GM10266 (cell line): ENCODE measurements at regions not wholly inside any gene's neighbourhood (a gene's known extent, or its start where the extent isn't known, plus 50 kb on each side); places are given as distances from the start of the nearest gene placed in this dataset.
"Not testable (repeated sequence)": the region's sequence is repeated elsewhere in the genome, so short reads cannot be mapped to it uniquely, and the experiment has no call there.

Experiments
- DNase-seq: peaks from one replicate; pipeline ENCODE4 v3.0.0; 2012; ENCODE audit errors: extremely low spot score
- CTCF ChIP-seq: IDR thresholded peaks from 2 replicates; pipeline ENCODE4 v1.5.1; 2012; ENCODE audit warnings: mild to moderate bottlenecking, low read depth; ENCODE audit not compliant: control insufficient read depth, insufficient read depth; ENCODE audit errors: missing control alignments

- DNase-seq, result no peak
These were observed 75.7 kb upstream of the JARID2 start for GRCh38 chr6:15170126-15170525.

GRCh38 chr6:15171026-15171425, 74.8 kb upstream of the JARID2 start:
- no peak for TF ChIP-seq CTCF
- no peak for DNase-seq

More at GRCh38 chr6:15170126-15170525, 75.7 kb upstream of the JARID2 start:
- no peak for TF ChIP-seq CTCF

- no peak for DNase-seq
- TF ChIP-seq CTCF, result no peak
These were observed 69.0 kb upstream of the JARID2 start for GRCh38 chr6:15176816-15177370.

- TF ChIP-seq CTCF, result no peak
These were observed 61.9 kb upstream of the JARID2 start for GRCh38 chr6:15183979-15184378.

GRCh38 chr6:15184441-15184861, 61.4 kb upstream of the JARID2 start:
- no peak for TF ChIP-seq CTCF

More at GRCh38 chr6:15183979-15184378, 61.9 kb upstream of the JARID2 start:
- DNase-seq, result no peak

GRCh38 chr6:15185111-15185510, 60.8 kb upstream of the JARID2 start:
- DNase-seq, result not testable (repeated sequence)

More at GRCh38 chr6:15184441-15184861, 61.4 kb upstream of the JARID2 start:
- DNase-seq, result peak; percentile 61

- not testable (repeated sequence) for DNase-seq
These were observed 52.4 kb upstream of the JARID2 start for GRCh38 chr6:15193451-15193850.

GRCh38 chr6:15194453-15194852, 51.4 kb upstream of the JARID2 start:
- no peak for TF ChIP-seq CTCF
- no peak for DNase-seq
